ENCODE measurements at regions not wholly inside any gene's neighbourhood (a gene's known extent, or its start where the extent isn't known, plus 50 kb on each side); places are given as distances from the start of the nearest gene placed in this dataset.

DNA sequence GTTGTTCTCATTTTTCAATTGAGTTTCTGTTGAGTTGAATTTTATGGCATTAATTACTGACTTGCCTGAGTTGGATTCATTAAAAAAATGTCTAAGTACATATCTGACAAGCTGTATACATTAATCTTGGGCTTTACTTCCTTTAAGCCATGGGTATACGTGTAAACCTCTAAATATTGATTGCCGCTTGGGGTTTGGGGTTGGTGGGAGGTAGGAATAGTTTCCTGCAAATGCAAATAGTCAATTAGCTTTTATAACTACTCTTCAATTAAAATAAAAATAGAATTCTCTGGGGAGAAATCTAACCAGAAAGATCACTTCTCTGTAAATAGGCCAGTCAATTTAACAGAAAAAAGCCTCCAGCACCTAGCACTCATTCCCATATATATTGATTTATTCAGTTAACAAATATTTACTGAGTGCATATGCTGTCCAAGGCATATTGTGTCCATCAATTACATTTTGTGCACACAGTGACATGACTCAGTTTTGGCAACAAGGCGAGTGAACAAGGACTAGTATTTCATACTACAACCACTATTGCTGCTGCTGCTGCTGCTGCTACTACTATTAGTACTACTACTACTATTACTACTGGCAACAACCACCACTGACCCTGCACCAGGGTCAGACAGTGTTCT lies 306.8 kb downstream of the RFC3 start:
- no peak overlapping the region for H3K9ac ChIP-seq (ENCODE audit: low read depth, low read length)
- H3K4me2 ChIP-seq (ENCODE audit: insufficient read depth, low read length) = no peak overlapping the region
- H3K36me3 ChIP-seq (ENCODE audit: insufficient read depth, low read length) = no peaks in the 10 kb centered on the region
- H3K79me2 ChIP-seq (ENCODE audit: insufficient read depth, low read length) = no peaks in the 10 kb centered on the region
- no peaks in the 10 kb centered on the region for H3K27me3 ChIP-seq (ENCODE audit: insufficient read depth, low read length, poor library complexity)
- ATAC-seq (ENCODE audit: insufficient read depth, low read depth) (no peak), DNase-seq (no peak)
- no peak overlapping the region for H3K27ac ChIP-seq (ENCODE audit: low read length)
- H2AFZ ChIP-seq (ENCODE audit: low read depth, low read length) = no peak overlapping the region
- H3K9me3 ChIP-seq (ENCODE audit: insufficient read depth, low read length, severe bottlenecking) = no peaks in the 10 kb centered on the region
- TF ChIP-seq, protein P1, sequence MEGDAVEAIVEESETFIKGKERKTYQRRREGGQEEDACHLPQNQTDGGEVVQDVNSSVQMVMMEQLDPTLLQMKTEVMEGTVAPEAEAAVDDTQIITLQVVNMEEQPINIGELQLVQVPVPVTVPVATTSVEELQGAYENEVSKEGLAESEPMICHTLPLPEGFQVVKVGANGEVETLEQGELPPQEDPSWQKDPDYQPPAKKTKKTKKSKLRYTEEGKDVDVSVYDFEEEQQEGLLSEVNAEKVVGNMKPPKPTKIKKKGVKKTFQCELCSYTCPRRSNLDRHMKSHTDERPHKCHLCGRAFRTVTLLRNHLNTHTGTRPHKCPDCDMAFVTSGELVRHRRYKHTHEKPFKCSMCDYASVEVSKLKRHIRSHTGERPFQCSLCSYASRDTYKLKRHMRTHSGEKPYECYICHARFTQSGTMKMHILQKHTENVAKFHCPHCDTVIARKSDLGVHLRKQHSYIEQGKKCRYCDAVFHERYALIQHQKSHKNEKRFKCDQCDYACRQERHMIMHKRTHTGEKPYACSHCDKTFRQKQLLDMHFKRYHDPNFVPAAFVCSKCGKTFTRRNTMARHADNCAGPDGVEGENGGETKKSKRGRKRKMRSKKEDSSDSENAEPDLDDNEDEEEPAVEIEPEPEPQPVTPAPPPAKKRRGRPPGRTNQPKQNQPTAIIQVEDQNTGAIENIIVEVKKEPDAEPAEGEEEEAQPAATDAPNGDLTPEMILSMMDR (IDR thresholded peaks at IDR 0.05; ENCODE audit: borderline replicate concordance, extremely low read depth, low read length, poor library complexity, severe bottlenecking) = no peak
- TF ChIP-seq EZH2 (IDR thresholded peaks at IDR 0.05; ENCODE audit: borderline replicate concordance, low read depth, low read length, severe bottlenecking) = no peak
- H4K20me1 ChIP-seq (ENCODE audit: insufficient read depth, low read length) = no peaks in the 10 kb centered on the region
- no peak overlapping the region for H3K4me3 ChIP-seq (ENCODE audit: low read depth in 1 of 2, low read length in 2 of 2)
- no peaks in the 10 kb centered on the region for H3K4me1 ChIP-seq (ENCODE audit: insufficient read depth, low read length)

DNA sequence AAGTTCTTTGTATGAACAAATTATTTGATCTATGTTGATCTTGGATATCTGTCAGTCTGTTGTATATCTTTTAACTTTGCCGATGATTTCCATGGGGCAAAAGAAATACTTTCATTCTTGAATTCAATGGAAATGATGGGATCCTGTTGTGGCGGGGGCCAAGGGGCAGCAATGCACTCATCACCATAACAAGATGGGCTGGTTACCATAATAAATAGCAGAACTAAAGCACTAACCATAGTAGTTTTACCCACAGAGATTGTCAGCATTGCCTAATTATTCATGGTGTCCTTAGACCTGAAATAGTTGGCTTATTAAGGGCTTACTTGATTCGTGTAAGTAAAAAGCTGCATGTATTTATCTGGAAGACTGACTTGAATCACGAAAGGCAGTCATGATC lies 309.6 kb downstream of the RFC3 start:
- TF ChIP-seq, protein P1 (IDR thresholded peaks at IDR 0.05; ENCODE audit: borderline replicate concordance, extremely low read depth, low read length, poor library complexity, severe bottlenecking) = no peak
- no peak for TF ChIP-seq EZH2 (IDR thresholded peaks at IDR 0.05; ENCODE audit: borderline replicate concordance, low read depth, low read length, severe bottlenecking)
- Histone ChIP-seq H2AFZ (ENCODE audit: low read depth, low read length) (no peak overlapping the region), H3K4me2 (ENCODE audit: insufficient read depth, low read length) (no peak overlapping the region), H3K36me3 (ENCODE audit: insufficient read depth, low read length) (no peaks in the 10 kb centered on the region), H4K20me1 (ENCODE audit: insufficient read depth, low read length) (no peaks in the 10 kb centered on the region), H3K9me3 (ENCODE audit: insufficient read depth, low read length, severe bottlenecking) (no peaks in the 10 kb centered on the region), H3K4me1 (ENCODE audit: insufficient read depth, low read length) (no peaks in the 10 kb centered on the region), H3K9ac (ENCODE audit: low read depth, low read length) (no peak overlapping the region), H3K4me3 (ENCODE audit: low read depth in 1 of 2, low read length in 2 of 2) (no peak overlapping the region), H3K79me2 (ENCODE audit: insufficient read depth, low read length) (no peaks in the 10 kb centered on the region), H3K27ac (ENCODE audit: low read length) (no peak overlapping the region), H3K27me3 (ENCODE audit: insufficient read depth, low read length, poor library complexity) (no peaks in the 10 kb centered on the region)
- DNase-seq = no peak
- ATAC-seq (ENCODE audit: insufficient read depth, low read depth) = no peak

DNA sequence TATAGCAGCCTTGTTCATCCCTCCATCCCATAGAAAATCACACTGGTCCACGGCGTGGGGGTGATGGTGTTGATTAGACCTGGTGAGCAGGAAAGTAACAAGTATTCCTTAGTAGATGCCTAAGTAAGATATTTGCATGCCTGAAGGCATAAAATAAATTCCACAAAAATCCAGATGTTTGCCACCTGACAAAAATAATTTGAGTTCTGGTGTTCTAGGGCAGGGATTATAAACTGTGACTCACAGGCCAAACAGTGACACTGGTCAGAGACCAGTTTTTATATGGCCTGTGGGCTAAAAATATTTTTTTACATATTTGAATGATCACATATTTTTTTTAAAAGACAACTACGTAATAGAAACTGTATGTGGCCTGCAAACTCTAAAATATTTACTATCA lies 310.7 kb downstream of the RFC3 start:
- Histone ChIP-seq H3K4me2 (ENCODE audit: insufficient read depth, low read length) (no peak overlapping the region), H2AFZ (ENCODE audit: low read depth, low read length) (no peak overlapping the region), H3K9ac (ENCODE audit: low read depth, low read length) (no peak overlapping the region), H3K36me3 (ENCODE audit: insufficient read depth, low read length) (no peaks in the 10 kb centered on the region), H4K20me1 (ENCODE audit: insufficient read depth, low read length) (no peaks in the 10 kb centered on the region), H3K27me3 (ENCODE audit: insufficient read depth, low read length, poor library complexity) (no peaks in the 10 kb centered on the region), H3K79me2 (ENCODE audit: insufficient read depth, low read length) (no peaks in the 10 kb centered on the region), H3K27ac (ENCODE audit: low read length) (no peak overlapping the region), H3K4me3 (ENCODE audit: low read depth in 1 of 2, low read length in 2 of 2) (no peak overlapping the region), H3K9me3 (ENCODE audit: insufficient read depth, low read length, severe bottlenecking) (no peaks in the 10 kb centered on the region), H3K4me1 (ENCODE audit: insufficient read depth, low read length) (no peaks in the 10 kb centered on the region)
- no peak for TF ChIP-seq EZH2 (IDR thresholded peaks at IDR 0.05; ENCODE audit: borderline replicate concordance, low read depth, low read length, severe bottlenecking)
- TF ChIP-seq, protein P1 (IDR thresholded peaks at IDR 0.05; ENCODE audit: borderline replicate concordance, extremely low read depth, low read length, poor library complexity, severe bottlenecking) = no peak
- DNase-seq (no peak), ATAC-seq (ENCODE audit: insufficient read depth, low read depth) (no peak)

All from DND-41 (cell line).